Stimulated activated CD8-positive, alpha-beta memory T cell treated with anti-CD3 and anti-CD28 coated beads, Interleukin-7, amount 100 ng/mL, for 24 hours (primary cell): ENCODE measurements at regions not wholly inside any gene's neighbourhood (a gene's known extent, or its start where the extent isn't known, plus 50 kb on each side); places are given as distances from the start of the nearest gene placed in this dataset.

ENCODE experiments used
- DNase-seq: peaks from one replicate; pipeline ENCODE4 v3.0.0-alpha.2; 2020; ENCODE audit warnings: low read depth

GRCh38 chr21:27168084-27168483, 201.2 kb upstream of the ADAMTS5 start:
- DNase-seq = no peak

- DNase-seq = no peak
Observed at GRCh38 chr21:27164208-27165177, 197.6 kb upstream of the ADAMTS5 start.

DNA sequence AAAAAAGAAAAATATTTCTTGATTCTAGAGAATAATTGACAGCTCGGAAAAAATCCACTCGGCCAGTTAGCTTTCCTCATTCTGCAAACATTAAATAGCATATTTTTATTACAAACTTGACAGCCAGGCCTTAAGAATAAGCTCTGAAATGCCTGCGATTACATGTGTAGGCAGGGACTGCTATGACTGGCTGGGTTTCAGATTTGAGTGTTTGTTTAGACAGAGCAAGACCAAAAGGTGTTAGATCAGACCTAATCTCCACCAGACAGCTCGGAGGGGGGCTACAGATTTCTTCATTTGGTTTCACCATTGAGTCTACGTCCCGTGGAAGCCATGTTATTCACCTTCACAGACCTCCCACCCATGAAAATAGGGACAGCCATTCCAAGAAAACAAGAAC, 192.1 kb upstream of the ADAMTS5 start:
- DNase-seq = no peak

- no peak for DNase-seq
Observed at GRCh38 chr21:27157097-27157496, 190.2 kb upstream of the ADAMTS5 start.

DNA sequence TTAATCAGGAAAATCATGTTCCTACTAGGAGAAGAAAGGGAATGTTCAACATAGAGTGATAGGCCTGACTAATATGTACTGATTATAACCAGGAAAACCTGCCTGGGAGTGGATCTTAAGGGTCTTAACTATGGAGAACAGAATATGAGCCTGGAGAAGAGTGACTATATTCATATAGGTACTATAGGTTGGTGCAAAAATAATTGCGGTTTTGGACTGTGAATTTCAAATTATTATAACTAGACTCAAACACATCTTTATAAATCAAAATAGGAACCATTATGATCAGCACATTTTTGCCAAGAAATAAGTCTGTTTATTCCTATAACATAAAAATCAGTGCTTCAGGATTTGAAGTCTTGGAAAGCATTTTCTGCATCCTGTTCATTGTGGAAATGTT, 189.8 kb upstream of the ADAMTS5 start:
- no peak for DNase-seq

DNA sequence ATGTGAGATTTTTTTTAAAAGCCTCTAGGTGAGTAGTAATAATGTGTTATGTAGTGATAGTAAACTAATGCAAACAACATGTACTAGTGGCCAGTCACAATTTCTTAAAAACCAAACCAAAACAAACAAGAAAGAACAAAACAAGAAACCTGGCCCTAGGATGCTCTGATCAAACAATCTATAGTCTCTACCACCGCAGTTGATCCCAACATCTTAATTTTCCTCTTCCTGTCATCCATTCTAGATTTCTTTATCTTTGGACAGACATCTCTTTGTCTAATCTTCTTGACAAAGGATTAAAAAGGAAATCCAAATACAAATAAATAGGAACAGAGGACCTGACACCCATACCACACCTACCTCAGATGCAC, 188.2 kb upstream of the ADAMTS5 start:
- DNase-seq = no peak

GRCh38 chr21:27154451-27155129, 187.7 kb upstream of the ADAMTS5 start:
- no peak for DNase-seq

DNA sequence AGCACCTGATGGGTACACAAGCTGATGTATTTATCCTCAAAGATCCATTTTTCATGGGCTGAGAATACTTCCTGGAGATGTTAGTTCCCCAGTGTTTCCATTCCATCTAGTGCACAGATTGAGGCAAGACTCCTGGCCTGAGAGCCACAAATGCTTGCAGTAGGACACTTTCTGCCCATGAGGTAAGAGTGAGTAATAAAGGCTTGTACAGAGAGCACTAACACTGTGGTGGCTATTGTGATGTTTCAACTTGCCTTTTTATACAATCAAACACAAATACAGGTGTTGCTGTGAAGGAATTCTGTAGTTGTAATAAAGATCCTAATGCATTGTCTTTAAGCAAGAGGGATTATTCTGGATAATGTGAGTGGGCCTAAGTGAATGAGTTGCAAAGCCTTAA, 186.1 kb upstream of the ADAMTS5 start:
- no peak for DNase-seq

GRCh38 chr21:27149034-27149433, 182.1 kb upstream of the ADAMTS5 start:
- DNase-seq = no peak

DNA sequence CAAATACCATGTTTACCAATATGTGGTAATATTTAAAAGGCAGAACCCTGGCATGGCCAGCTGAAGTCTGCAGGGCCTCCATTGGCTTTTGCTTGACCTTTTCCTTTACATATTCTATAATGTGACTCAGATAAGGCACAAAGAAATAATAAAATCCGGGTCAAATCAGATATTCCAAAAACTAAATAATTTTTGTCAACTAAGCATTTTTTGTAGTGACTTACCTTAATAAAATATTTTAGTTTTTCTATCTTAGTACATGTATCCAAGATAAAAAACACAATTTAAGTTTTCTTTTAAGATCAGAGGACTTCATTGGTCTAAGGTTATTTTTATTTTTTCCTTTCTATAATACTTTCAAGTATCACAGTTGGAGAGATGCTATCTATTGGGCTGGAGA, 179.4 kb upstream of the ADAMTS5 start:
- no peak for DNase-seq

- DNase-seq = no peak
Observed at GRCh38 chr21:27145134-27145798, 178.4 kb upstream of the ADAMTS5 start.

GRCh38 chr21:27143476-27143875, 176.6 kb upstream of the ADAMTS5 start:
- DNase-seq = no peak

DNA sequence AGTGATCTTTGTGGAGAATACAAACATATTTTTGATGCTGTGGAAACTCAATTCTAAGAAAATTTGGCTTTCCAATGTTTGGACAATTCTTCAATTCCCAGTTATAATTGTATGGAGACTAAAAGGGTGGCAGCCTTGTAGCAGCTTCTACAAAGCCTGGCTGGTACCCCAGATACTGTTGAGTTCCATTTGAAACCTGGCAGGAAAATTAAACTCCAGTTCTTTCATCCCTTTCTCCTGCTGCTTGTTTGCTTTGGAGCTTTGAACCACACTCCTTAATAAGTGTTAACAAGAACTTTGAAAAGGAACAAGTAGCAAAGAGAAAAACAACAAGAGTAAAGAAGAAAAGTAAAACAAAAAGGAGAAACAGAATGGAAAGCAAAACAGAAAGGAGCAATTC, 172.6 kb upstream of the ADAMTS5 start:
- no peak for DNase-seq

DNA sequence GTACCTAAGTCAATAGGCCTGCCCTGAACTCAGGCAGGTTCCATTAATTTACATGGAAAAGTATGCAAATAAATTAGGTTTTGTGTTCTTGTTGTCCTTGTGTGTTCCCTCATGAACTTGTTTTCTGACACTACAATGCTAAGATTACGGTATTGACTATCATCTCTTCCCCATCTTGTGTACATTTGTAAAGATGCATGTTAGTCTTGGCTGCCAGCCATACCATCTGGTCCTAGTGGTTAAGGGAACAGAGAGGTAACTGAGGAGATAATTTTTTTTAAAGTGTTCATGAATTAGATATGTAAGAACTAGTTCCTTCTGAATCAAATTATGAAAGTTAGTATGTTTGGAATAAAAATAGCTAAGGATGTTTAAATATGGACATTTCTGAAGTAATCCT, 167.6 kb upstream of the ADAMTS5 start:
- no peak for DNase-seq

DNA sequence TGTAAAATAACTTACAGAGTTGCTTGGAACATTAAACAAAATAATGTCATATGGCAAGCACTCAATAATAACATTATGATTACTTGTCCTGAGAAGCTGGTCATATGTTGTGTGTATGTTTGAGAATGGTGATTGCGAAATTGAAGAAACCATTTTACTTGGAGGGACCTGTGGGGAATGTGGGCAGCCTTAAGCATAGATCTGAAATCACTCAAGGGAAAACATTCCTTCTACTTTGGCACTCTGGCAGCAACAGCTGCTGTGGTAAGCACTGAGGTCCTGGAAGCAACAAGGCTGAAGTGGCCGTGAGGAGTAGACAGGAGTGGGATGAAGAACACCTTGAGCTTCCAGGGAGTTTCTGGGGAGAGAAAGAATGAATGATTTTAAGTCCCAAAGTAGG, 165.4 kb upstream of the ADAMTS5 start:
- no peak for DNase-seq

DNA sequence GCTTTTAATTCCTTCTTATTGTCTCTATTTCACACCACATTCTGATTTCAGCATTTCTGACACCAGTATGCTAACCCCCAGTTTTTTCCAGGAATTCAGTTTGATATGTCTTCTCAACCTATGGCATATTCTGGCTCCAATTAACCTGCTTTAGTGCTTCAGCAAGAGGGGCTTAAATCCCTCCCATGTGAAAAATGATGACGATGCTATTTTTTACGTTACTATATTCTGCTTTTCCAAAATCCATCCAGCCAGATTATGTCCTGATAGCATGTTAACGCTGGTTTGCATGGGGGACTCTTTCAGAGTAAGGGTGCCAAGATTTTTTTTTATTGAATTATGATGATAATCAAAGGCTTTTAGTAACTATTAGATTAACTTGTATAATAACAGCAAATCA, 163.3 kb upstream of the ADAMTS5 start:
- DNase-seq = no peak

DNA sequence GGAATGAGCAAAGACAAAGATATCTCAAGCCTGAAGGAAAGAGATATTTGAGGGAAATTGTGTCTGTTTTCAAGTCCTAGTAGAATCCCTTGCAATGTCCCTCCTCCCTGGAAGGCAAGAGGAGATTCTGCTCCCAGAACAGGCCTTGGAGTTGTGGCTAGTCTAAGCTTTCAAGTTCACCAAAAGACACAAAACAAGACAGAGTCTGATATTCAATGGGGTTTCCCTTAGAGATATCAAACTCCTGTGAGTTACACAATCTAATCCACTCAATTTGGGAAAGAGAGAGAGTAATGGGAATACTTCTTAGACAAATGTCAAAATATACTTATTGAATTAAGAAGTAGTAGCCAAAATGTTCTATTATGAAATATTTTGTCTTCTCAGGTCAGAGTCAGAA, 162.8 kb upstream of the ADAMTS5 start:
- no peak for DNase-seq

- no peak for DNase-seq
Observed at GRCh38 chr21:27129215-27129614, 162.3 kb upstream of the ADAMTS5 start.

DNA sequence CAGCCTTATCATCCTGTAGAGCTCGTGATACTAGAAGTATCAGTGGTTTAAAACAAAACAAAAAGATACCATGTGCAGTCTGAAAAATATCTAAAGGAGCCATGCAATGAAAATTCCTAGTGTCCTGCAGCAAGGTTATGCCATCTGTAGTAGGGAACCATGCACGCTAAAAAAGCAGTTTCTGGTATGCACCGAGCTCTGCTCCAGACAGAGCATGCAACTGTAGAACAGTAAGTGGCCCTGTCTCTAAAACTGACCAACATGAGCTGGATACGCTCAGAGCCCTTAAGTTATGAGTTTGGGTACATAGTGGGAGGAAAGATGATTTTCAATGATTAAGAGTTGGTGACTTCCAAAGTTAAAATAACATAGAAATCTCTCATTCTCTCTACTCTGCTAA, 159.3 kb upstream of the ADAMTS5 start:
- no peak for DNase-seq

GRCh38 chr21:27122686-27123085, 155.8 kb upstream of the ADAMTS5 start:
- DNase-seq = no peak

DNA sequence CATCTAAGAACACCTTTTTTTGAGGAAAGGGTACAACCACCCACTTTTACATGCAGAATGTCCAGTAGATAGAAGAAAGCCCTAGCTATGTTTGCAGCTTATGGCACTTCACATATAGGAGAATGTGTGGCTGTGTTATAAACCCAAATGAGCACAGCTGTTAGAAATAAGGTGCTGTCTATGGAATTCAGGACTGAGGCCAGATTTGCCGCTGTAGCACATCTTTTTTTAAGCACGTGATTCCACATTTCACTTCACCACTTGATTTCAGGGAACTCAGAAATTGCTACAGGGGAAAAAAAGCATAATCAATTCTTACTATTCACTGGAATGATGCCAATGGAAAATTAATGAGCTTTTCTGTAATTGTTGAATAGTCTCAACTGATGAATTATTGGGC, 147.2 kb upstream of the ADAMTS5 start:
- no peak for DNase-seq

GRCh38 chr21:27112186-27112585, 145.3 kb upstream of the ADAMTS5 start:
- no peak for DNase-seq

DNA sequence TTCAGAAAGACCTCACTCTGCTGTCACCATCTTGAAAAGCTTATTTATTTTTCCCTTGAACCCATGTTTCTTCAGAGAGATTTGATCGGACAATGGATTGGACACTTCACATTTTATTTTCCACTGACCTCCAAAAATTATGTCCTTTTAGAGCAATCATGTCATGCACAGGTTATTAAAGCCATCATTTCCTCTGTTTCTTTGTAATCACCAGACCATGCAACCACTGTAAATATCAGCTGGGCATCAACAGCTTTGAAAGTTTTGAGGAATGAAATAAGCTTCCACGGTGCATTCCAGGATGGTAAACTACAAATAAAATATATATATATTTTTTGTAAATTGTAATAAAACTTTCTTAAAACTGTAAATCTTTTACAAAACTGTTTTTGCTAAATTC, 144.1 kb upstream of the ADAMTS5 start:
- no peak for DNase-seq
